ENCODE measurements at regions not wholly inside any gene's neighbourhood (a gene's known extent, or its start where the extent isn't known, plus 50 kb on each side); places are given as distances from the start of the nearest gene placed in this dataset.

DNA sequence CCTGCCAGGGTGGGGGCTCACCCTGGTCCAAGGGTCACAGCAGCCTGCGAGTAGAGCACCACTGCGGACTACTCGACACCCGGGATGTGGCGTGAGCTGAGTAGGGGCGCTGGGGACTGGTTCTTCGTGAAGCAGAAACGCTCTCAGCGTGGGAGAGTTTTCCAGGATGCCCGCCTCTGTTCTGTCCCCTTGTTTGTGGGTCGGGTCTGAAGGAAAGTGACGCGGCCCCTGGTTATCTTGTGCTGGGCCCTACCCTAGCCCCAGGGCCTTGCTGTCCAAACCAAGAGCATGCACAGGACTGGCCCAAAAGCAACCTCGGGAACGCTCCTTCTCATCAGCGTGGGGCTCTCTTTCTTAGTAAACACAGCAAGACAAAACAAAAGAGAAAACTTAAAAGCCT is 303.3 kb downstream of the IRF8 start:
- no peak for DNase-seq

DNA sequence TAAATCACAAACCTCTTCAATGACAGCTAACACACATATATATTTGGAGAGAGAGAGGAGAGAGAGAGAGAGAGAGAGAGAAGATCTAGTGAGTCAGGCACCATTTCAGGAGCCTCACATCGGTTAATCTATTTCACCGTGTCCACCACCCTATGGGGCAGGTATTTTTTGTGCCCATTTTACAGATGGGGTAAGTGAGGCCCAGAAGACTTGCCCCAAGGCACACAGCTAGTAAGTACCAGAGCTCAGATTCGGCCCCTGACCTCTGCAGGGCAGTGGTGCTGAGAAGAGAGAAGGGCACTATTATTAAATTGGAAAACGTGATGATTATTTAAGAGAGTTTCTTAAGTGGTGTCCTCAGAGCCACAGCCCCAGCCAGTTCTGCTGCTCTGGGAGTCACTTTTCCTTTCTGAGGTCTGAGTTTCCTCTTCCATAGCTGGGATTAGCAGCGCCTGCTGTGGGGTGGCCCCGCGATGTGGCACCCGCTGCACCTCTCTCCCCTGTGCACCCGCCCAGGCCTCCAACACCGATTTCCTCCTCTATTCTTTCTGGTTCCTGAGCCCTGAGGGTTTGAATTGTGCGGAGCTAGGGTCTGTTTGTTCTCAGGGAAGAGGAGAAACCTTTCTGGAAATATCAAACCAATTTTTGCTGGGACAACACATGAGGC is 303.9 kb downstream of the IRF8 start:
- DNase-seq: no peak

DNA sequence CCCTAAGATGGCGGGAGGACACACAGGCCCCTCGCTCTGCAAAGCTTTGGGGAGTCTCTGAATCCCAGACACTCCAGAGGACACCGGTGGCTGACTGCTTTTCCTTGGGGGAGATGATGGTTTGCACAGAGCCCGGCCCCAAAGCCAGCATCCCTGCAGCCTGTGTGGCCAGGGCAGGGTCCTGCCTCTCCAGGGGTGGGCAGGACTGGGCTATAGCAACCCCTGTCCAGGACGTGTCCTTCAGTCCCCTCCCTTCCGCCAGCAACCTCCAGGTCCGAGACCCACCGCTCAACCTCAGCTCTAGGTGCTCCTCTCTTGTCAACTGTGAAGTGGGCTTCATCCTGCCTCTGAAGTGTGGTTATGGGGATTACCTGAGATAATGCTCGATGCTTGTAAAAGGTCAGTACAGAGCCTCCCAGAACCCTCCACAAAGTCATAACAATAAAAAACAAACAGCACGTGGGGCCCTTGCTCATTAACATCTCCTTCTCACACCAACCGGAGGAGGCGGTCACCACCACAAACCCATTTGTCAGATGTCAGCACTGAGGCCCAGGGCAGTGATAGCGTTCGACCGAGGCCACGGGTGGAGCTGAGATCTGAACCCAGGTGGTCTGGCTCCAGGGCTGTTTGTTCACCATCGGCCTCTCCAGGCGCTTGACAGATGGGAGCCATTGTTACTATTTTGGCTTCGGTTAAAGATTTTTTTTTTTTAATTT is 304.8 kb downstream of the IRF8 start:
- no peak for DNase-seq

DNA sequence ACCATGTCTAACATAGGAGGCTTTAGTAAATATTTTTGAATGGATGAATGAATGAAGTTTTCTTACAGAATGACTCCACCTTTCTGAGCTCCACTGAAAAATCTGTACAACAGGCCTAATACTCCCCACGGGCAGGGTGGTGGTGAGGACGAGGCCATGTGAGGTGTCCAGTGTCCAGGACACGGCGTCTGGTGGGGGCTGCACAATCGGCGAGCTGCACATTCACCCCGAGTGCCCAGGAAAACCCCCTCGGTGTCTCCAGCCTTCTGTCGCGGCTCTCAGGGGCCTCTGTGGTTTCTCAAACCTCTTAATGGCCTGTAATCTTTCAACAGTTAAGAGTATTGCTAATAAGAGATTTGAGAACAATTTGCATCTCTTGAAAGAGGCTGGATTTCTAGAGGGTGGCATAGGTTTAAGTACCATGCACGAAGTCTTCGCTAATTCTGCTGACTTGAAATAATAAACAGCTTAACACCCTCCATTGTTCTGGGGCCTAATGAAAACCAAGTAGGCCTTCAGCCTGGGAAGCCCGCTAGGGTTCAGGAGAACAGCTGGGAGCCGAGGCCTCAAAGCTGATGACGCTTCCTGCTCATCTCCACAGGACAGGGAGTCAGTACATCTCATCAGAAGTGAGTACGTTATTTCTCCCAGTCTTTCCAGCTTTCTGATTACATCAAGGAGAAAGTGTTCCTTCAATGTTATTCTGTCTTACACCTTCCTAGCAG is 304.6 kb upstream of the FOXF1 start:
- DNase-seq: no peak

- DNase-seq: no peak
These were observed 303.0 kb upstream of the FOXF1 start for GRCh38 chr16:86207350-86207749.

- no peak for DNase-seq
These were observed 301.1 kb upstream of the FOXF1 start for GRCh38 chr16:86209202-86209601.

- no peak for DNase-seq
These were observed 299.7 kb upstream of the FOXF1 start for GRCh38 chr16:86210403-86211193.

DNA sequence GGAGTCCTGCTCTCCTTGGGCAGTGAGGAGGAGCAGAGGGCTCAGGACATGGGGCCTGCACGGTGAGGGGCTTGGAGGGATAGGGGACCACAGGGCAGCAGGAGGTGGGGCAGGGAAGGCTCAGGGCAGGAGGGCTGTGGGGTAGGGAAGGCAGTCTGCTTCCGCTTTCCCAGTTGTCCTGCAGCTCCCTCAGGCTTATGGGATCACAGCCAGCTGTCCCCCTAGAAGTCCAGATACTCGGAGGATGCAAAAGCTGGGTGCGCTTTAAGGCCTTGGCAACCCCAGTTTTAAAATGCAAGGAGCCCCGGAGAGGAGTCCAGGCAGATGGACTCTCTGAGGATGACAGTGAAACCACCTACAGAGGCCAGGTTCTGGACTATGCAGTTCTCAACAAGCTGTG is 299.1 kb upstream of the FOXF1 start:
- DNase-seq: no peak

GRCh38 chr16:86211800-86212199 is 298.5 kb upstream of the FOXF1 start:
- DNase-seq: no peak

- DNase-seq: no peak
These were observed 297.5 kb upstream of the FOXF1 start for GRCh38 chr16:86212706-86213436.

GRCh38 chr16:86213437-86214205 is 296.7 kb upstream of the FOXF1 start:
- no peak for DNase-seq

- no peak for DNase-seq
These were observed 295.7 kb upstream of the FOXF1 start for GRCh38 chr16:86214326-86215232.

DNA sequence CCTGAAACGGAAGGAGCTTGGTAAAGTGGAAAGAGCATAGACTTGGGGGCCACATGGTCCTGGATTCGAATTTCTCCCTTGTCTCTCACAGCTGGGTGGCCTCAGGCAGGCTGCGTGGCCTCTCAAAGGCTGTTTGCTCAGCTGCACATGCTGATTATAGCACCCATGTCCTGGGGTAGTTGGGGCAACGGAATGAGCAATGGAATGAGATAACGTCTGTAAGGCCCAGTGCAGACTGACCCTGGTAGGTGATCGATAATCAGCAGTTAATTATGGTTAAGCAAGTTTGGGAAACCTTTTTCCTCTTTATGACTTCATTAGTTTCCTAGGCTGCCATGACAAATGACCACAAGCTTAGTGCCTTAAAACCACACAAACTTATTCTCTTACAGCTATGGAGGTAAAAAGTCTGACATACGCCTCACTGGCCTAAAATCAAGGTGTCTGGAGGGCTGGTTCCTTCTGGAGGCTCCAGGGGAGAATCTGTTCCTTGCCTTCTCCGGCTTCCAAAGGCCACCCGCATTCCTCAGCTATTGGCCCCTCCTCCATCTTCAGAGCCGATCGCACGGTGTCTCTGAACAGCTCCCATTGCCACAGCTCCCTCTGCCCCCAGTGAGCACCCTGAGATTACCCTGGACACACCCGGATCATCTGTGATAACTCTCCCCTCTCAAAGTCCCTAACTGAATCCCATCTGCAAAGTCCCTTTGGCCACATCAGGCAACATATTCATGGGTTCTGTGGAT is 294.9 kb upstream of the FOXF1 start:
- no peak for DNase-seq

DNA sequence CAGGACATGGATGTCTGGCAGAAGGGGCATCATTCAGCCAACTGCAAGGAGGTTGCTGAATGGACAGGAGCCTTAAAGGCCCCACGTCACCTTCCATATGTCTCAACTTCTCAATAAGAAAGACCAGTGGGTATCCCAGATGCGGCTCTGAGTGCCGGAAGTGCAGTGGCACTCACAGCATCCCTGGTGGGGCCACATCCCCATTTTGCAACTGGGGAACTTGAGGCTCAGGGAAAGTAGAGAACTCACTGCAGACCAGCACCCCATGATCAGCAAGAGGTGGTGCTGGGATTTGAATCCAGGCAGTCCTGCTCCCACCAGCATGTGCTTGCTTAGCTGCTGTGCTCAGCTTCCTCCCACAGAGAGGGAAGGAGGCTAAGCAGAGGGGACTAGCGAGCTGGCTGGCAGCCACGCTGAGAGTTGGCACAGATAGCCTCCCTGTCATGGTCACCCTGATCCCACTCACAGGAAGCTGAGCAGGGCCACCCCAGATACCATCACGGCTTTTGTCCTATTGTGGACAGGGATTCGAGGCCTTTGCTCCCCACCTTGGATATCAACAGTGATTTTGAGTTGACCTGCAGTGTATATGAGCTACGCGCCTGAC is 294.2 kb upstream of the FOXF1 start:
- DNase-seq: no peak

DNA sequence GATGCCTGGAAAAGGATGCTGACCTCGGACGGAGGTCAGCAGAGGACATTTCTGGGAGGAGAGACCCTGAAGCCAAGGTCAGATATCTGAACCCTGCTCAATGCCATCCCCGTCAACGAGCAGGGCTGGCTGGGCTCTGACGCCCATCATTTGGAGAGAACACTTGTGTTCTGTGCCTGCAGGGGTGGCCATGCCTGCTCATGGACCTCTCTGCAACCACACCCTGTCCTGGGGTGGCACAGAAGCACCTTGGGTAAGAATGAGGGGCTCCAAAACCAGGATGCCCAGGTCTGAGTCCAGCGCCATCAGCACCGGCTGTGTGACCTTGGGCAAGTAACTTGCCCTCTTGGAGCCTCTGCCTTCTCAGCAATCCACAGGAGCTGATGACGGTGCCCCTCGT is 293.7 kb upstream of the FOXF1 start:
- no peak for DNase-seq

- DNase-seq: no peak
These were observed 293.1 kb upstream of the FOXF1 start for GRCh38 chr16:86217001-86217890.

DNA sequence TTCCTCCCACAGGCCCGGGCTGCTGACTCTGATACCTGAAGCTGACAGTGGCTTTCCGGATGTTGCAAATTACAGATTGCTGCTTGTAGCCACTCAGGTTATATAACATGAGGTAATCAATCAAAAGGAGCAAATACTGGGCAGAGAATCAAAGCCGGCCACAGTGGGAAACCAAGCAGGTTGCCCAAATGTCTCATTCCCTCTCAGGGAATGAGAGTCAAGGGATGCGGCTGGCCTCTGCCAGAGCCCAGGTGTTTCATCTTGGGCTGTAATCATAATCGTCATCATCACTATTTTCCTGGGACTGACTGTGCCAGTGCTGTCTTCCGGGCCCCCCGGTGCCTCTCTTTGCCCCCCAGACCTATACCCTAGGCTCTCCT is 292.4 kb upstream of the FOXF1 start:
- no peak for DNase-seq

GRCh38 chr16:86218479-86219170 is 291.7 kb upstream of the FOXF1 start:
- DNase-seq: no peak

Data from NCI-H1694 treated with DMSO at 0.1 percent for 48 hours (cell line).